Activated CD4-positive, alpha-beta memory T cell treated with anti-CD3 and anti-CD28 coated beads, Interleukin-2, amount 10 ng/mL, durations not matched to agents 7 days and 5 days (primary cell): ENCODE measurements at regions not wholly inside any gene's neighbourhood (a gene's known extent, or its start where the extent isn't known, plus 50 kb on each side); places are given as distances from the start of the nearest gene placed in this dataset.
"Not testable (repeated sequence)": the region's sequence is repeated elsewhere in the genome, so short reads cannot be mapped to it uniquely, and the experiment has no call there.

Experiments
- CTCF ChIA-PET: fragments of 350-600 bp; sonication (Branson Sonifier 250); formaldehyde crosslinking; loops from one replicate; lab custom pipeline; 2021; ENCODE audit warnings: antibody characterized with exemption, inconsistent platforms; lab: Charles Lee
- POLR2A ChIA-PET: fragments of 350-600 bp; sonication (Branson Sonifier 250); formaldehyde crosslinking; loops from one replicate; lab custom pipeline; 2021; ENCODE audit warnings: antibody characterized with exemption; lab: Charles Lee
- DNase-seq: peaks from one replicate; pipeline ENCODE4 v3.0.0-alpha.2; 2020
- H3K27ac Mint-ChIP-seq: one replicate; pipeline ENCODE4 v1.8.0; 2021; ENCODE audit warnings: mild to moderate bottlenecking, mixed read lengths
- H3K27me3 Mint-ChIP-seq: one replicate; pipeline ENCODE4 v1.8.0; 2021; ENCODE audit warnings: mixed read lengths
- H3K36me3 Mint-ChIP-seq: one replicate; pipeline ENCODE4 v1.8.0; 2021; ENCODE audit warnings: low read depth, mixed read lengths
- H3K4me1 Mint-ChIP-seq: one replicate; pipeline ENCODE4 v1.8.0; 2021; ENCODE audit warnings: mixed read lengths
- H3K4me3 Mint-ChIP-seq: one replicate; pipeline ENCODE4 v1.8.0; 2021; ENCODE audit warnings: mild to moderate bottlenecking, mixed read lengths
- H3K9me3 Mint-ChIP-seq: one replicate; pipeline ENCODE4 v1.8.0; 2021; ENCODE audit warnings: mixed read lengths

DNA sequence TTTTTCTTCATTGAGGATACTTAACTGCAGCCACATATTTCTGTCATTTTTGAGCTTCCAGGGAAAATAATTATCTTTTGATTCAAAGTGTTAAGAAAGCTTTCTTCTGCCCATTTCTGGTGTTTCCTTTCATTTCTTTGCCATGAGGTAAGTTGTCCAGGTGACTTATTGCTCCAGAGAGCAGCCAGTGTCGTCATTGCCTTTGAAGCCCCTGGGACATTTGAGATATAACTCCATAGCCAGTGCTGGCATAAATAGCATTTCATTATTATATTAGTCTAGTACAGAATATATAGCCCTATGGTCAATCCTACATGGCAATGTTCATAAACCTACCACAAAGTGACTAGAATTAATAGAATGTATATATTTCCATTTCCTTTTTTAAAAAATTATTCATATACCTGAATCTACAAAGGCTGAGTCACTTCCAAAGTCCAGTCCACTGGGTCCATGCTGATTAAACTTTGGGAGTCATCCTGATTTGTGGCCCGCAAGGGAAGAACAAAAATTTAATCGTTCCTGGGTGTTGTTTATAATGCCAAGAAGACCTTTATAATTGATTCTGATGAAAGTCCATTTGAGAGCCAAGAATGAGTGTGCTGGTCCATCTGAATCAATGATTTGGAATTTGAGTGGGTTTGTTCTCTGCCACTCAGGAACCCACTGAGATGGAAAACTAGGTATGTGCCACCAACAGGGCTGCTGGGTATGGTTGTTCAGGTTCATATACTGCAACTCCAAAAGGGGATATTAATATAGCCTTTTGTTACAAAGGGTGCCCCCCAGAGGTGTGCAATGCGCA, 221.8 kb upstream of the PLXNA2 start:
- no peaks in the 10 kb centered on the region for H3K9me3 Mint-ChIP-seq

DNA sequence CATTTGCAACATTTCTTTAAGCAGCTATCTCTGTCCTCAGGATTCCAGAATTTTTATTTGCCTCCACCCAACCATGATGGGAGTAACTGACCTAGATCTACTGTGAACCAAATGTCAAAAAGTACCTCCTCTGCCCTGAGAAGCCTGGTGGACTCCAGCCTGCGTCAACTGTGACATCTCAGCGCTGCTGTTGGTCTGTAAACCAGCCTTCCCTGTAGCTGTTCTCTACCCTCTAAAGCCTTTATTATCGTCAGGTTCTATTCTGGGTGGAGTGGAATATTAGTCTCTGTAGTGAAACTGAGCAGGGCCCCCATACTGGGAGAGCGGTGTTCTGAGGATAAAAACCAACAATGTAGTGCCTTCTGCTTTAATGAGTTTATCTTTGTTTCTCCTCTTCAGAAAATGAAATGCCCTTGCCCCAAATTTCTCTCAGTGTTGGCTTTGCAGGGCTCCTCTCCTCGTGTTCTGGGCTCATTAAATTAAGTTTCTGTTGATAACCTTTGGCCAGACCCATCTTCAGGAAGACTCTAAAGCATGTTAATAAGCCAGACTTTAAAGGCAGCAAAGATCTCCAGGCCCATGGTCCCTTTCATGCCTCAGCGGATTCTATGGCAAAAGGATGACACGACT, 223.1 kb upstream of the PLXNA2 start:
- Mint-ChIP-seq H3K4me1 (no peaks in the 10 kb centered on the region), H3K9me3 (no peaks in the 10 kb centered on the region), H3K36me3 (no peaks in the 10 kb centered on the region), H3K4me3 (no peak overlapping the region), H3K27ac (no peak overlapping the region), H3K27me3 (no peaks in the 10 kb centered on the region)
- ChIA-PET CTCF (no interaction called here), POLR2A (no interaction called here)
- no peak for DNase-seq

More for the DNA sequence above, 221.8 kb upstream of the PLXNA2 start:
- Mint-ChIP-seq H3K4me1 (no peaks in the 10 kb centered on the region), H3K4me3 (no peak overlapping the region), H3K27me3 (no peaks in the 10 kb centered on the region), H3K27ac (no peak overlapping the region), H3K36me3 (no peaks in the 10 kb centered on the region)
- POLR2A ChIA-PET, result no interaction called here
- no peak for DNase-seq
- CTCF ChIA-PET, result interaction anchor here (0.5 kb wide), 1 partner anchor 124 kb away, joined by 3 read pairs; no protein-coding TSS in a partner anchor

- ChIA-PET CTCF (no interaction called here), POLR2A (no interaction called here)
- H3K4me3 Mint-ChIP-seq, result no peak overlapping the region
- H3K36me3 Mint-ChIP-seq, result no peaks in the 10 kb centered on the region
- H3K9me3 Mint-ChIP-seq, result no peaks in the 10 kb centered on the region
- H3K27ac Mint-ChIP-seq, result no peak overlapping the region
- no peaks in the 10 kb centered on the region for H3K27me3 Mint-ChIP-seq
- H3K4me1 Mint-ChIP-seq, result no peaks in the 10 kb centered on the region
- no peak for DNase-seq
Measured at GRCh38 chr1:208475449-208475848, 231.3 kb upstream of the PLXNA2 start.

GRCh38 chr1:208475951-208476845, 232.0 kb upstream of the PLXNA2 start:
- no peak overlapping the region for H3K27ac Mint-ChIP-seq
- CTCF ChIA-PET, result no interaction called here
- DNase-seq, result no peak
- no peaks in the 10 kb centered on the region for H3K4me1 Mint-ChIP-seq
- H3K27me3 Mint-ChIP-seq, result no peaks in the 10 kb centered on the region
- H3K4me3 Mint-ChIP-seq, result no peak overlapping the region
- H3K9me3 Mint-ChIP-seq, result no peaks in the 10 kb centered on the region
- POLR2A ChIA-PET, result no interaction called here
- H3K36me3 Mint-ChIP-seq, result no peaks in the 10 kb centered on the region

GRCh38 chr1:208476846-208477170, 232.6 kb upstream of the PLXNA2 start:
- no peaks in the 10 kb centered on the region for H3K4me1 Mint-ChIP-seq
- no peaks in the 10 kb centered on the region for H3K9me3 Mint-ChIP-seq
- ChIA-PET POLR2A (no interaction called here), CTCF (no interaction called here)
- DNase-seq, result no peak
- no peak overlapping the region for H3K4me3 Mint-ChIP-seq
- no peaks in the 10 kb centered on the region for H3K36me3 Mint-ChIP-seq
- no peaks in the 10 kb centered on the region for H3K27me3 Mint-ChIP-seq
- no peak overlapping the region for H3K27ac Mint-ChIP-seq

DNA sequence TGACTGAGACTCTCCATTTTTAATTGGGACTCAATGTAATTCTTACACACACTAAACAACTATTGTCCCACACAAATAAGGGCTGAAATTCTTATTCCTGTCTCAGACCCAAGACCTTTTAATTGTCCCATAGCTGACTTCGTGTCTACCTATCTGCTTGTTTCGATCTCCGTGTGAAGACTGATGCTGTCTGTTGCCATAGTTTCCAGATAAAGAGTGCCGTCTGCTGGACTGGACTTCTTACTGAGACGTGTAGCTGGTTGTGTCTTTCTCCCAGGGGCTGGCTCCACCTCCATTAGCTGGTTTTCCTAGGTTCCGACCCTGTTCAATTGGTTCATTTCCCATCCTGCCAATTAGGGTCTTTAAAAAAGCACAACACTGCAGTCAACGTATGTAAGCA, 235.3 kb upstream of the PLXNA2 start:
- POLR2A ChIA-PET, result no interaction called here
- Mint-ChIP-seq H3K9me3 (no peaks in the 10 kb centered on the region), H3K4me3 (no peak overlapping the region), H3K36me3 (no peaks in the 10 kb centered on the region), H3K27me3 (no peaks in the 10 kb centered on the region), H3K27ac (no peak overlapping the region), H3K4me1 (no peaks in the 10 kb centered on the region)
- CTCF ChIA-PET, result no interaction called here
- DNase-seq, result no peak

DNA sequence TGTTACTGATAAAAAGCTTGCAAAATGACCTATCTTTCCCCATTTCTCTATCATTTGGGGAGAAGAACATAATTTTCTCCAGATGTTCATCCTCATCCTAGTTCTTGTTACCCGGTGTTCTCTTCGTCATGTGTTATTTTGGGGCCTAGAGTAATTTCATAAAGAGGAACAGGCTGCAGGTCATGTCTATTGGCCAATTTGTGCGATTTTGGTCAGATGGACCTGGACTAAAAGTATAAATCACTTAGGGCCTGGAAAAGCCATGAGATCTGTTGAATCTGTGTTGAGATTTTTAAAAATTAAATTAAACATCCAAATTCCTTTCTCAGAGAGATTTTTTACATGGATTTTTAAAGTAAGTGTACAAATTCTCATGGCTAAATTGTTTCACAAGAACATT, 241.3 kb upstream of the PLXNA2 start:
- no peak overlapping the region for H3K27ac Mint-ChIP-seq
- H3K9me3 Mint-ChIP-seq, result no peaks in the 10 kb centered on the region
- no peak overlapping the region for H3K4me3 Mint-ChIP-seq
- POLR2A ChIA-PET, result no interaction called here
- H3K36me3 Mint-ChIP-seq, result no peaks in the 10 kb centered on the region
- CTCF ChIA-PET, result no interaction called here
- H3K4me1 Mint-ChIP-seq, result no peaks in the 10 kb centered on the region
- H3K27me3 Mint-ChIP-seq, result no peaks in the 10 kb centered on the region
- no peak for DNase-seq

DNA sequence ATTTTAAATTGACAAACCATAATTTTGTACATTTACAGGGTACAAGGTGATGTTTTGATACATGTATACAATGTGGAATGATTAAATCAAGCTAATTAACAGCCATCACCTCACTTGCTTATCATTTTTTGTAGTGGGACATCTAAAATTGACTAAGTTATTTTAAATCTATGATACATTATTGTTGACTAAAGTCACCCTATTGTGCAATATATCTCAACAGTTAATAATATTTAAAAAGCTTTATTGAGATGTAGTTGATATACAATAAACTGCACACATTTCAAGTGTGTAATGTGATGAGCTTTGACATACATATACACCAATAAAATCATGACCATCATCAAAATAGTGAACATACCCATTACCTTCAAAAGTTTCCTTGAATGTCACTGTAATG, 242.5 kb upstream of the PLXNA2 start:
- H3K4me3 Mint-ChIP-seq, result no peak overlapping the region
- ChIA-PET CTCF (no interaction called here), POLR2A (no interaction called here)
- H3K9me3 Mint-ChIP-seq, result no peaks in the 10 kb centered on the region
- no peaks in the 10 kb centered on the region for H3K36me3 Mint-ChIP-seq
- no peaks in the 10 kb centered on the region for H3K27me3 Mint-ChIP-seq
- DNase-seq, result no peak
- H3K27ac Mint-ChIP-seq, result no peak overlapping the region
- no peaks in the 10 kb centered on the region for H3K4me1 Mint-ChIP-seq

DNA sequence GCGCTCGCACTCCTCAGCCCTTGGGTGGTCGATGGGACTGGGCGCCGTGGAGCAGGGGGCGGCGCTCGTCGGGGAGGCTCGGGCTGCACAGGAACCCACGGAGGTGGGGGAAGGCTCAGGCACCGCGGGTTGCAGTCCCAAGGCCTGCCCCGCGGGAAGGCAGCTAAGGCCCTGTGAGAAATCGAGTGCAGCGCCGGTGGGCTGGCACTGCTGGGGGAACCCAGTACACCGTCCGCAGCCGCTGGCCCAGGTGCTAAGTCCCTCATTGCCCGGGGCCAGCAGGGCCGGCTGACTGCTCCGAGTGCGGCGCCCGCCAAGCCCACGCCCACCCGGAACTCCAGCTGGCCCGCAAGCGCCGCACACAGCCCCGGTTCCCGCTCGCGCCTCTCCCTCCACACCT, 244.2 kb upstream of the PLXNA2 start:
- POLR2A ChIA-PET, H3K4me3 Mint-ChIP-seq, H3K9me3 Mint-ChIP-seq, CTCF ChIA-PET, H3K4me1 Mint-ChIP-seq, DNase-seq, H3K27me3 Mint-ChIP-seq, H3K27ac Mint-ChIP-seq, H3K36me3 Mint-ChIP-seq: not testable (repeated sequence)

GRCh38 chr1:208496467-208497371, 252.5 kb upstream of the PLXNA2 start:
- CTCF ChIA-PET, result interaction anchor here (0.5 kb wide), 1 partner anchor 823 kb away, joined by 3 read pairs; no protein-coding TSS in a partner anchor
- Mint-ChIP-seq H3K9me3 (no peaks in the 10 kb centered on the region), H3K27me3 (peaks cover 2% of the 10 kb centered on the region), H3K27ac (no peak overlapping the region), H3K4me3 (no peak overlapping the region), H3K36me3 (no peaks in the 10 kb centered on the region), H3K4me1 (no peaks in the 10 kb centered on the region)
- POLR2A ChIA-PET, result no interaction called here
- DNase-seq, result no peak

- CTCF ChIA-PET, result no interaction called here
Measured at GRCh38 chr1:208497866-208498541, 253.8 kb upstream of the PLXNA2 start.

GRCh38 chr1:208499026-208499425, 254.8 kb upstream of the PLXNA2 start:
- Mint-ChIP-seq H3K9me3 (no peaks in the 10 kb centered on the region), H3K36me3 (no peaks in the 10 kb centered on the region), H3K27ac (no peak overlapping the region), H3K27me3 (peaks cover under 1% of the 10 kb centered on the region), H3K4me1 (no peaks in the 10 kb centered on the region), H3K4me3 (no peak overlapping the region)
- ChIA-PET POLR2A (no interaction called here), CTCF (no interaction called here)
- no peak for DNase-seq

More at GRCh38 chr1:208497866-208498541, 253.8 kb upstream of the PLXNA2 start:
- Mint-ChIP-seq H3K27me3 (peaks cover 2% of the 10 kb centered on the region), H3K27ac (no peak overlapping the region), H3K9me3 (no peaks in the 10 kb centered on the region), H3K4me1 (no peaks in the 10 kb centered on the region), H3K4me3 (no peak overlapping the region), H3K36me3 (no peaks in the 10 kb centered on the region)
- DNase-seq, result no peak
- POLR2A ChIA-PET, result no interaction called here
